SK-N-MC (cell line): ENCODE measurements at regions not wholly inside any gene's neighbourhood (a gene's known extent, or its start where the extent isn't known, plus 50 kb on each side); places are given as distances from the start of the nearest gene placed in this dataset.

Source experiments
- EZH2 ChIP-seq: fragments of 200-600 bp; sonication (generic); IDR thresholded peaks from one replicate; pipeline ENCODE4 v1.6.1; 2017; ENCODE audit warnings: antibody characterized with exemption
- POLR2AphosphoS5 ChIP-seq: IDR thresholded peaks from 2 replicates; pipeline ENCODE4 v1.6.1; 2012; ENCODE audit warnings: mild to moderate bottlenecking, low read depth, low read length, borderline replicate concordance

GRCh38 chr5:2802693-2803365, 51.4 kb upstream of the IRX2 start:
- no peak for TF ChIP-seq POLR2AphosphoS5
- TF ChIP-seq EZH2: no peak
